Keratinocyte (primary cell): ENCODE measurements at regions not wholly inside any gene's neighbourhood (a gene's known extent, or its start where the extent isn't known, plus 50 kb on each side); places are given as distances from the start of the nearest gene placed in this dataset.

Experiments used
- DNase-seq: peaks from one replicate; pipeline ENCODE4 v3.0.0-alpha.2; 2011; ENCODE audit warnings: low read depth, missing footprints, low spot score
- FAIRE-seq: peaks from 2 replicates; lab custom pipeline; 2011; peaks lifted over from hg19 to GRCh38; lab: Jason Lieb, UNC
- H2AFZ ChIP-seq: 2 replicates; pipeline ENCODE4 v1.6.0; 2012; ENCODE audit warnings: low read length, control low read depth, inconsistent platforms; ENCODE audit not compliant: control insufficient read depth
- H3K27ac ChIP-seq: 2 replicates; pipeline ENCODE4 v1.5.1; 2011; ENCODE audit warnings: low read length; ENCODE audit not compliant: control insufficient read depth, insufficient read depth
- H3K27me3 ChIP-seq: 3 replicates; pipeline ENCODE4 v1.6.0; 2011; ENCODE audit warnings: low read length; ENCODE audit not compliant: control insufficient read depth, insufficient read depth; ENCODE audit errors: extremely low read depth
- H3K36me3 ChIP-seq, 2 experiments: 2 replicates in 1 of 2; 3 replicates in 1 of 2; pipeline ENCODE4 v1.5.1; 2011; ENCODE audit warnings: low read length in 2 of 2, mild to moderate bottlenecking in 1 of 2; ENCODE audit not compliant: control insufficient read depth in 2 of 2, insufficient read depth in 2 of 2; ENCODE audit errors: extremely low read depth in 1 of 2
- H3K4me1 ChIP-seq: 3 replicates; pipeline ENCODE4 v1.5.1; 2011; ENCODE audit warnings: low read length; ENCODE audit not compliant: control insufficient read depth, insufficient read depth; ENCODE audit errors: extremely low read depth
- H3K4me2 ChIP-seq: 3 replicates; pipeline ENCODE4 v1.6.0; 2011; ENCODE audit warnings: low read depth, low read length; ENCODE audit not compliant: control insufficient read depth, insufficient read depth; ENCODE audit errors: extremely low read depth
- H3K4me3 ChIP-seq, 3 experiments: fragments of 200-600 bp in 1 of 3; sonication (generic) in 1 of 3; 2 replicates in 2 of 3; 3 replicates in 1 of 3; pipeline ENCODE4 v1.5.1; 2011 to 2016; ENCODE audit warnings: low read length in 3 of 3, mild to moderate bottlenecking in 3 of 3, control low read depth in 2 of 3, inconsistent platforms in 1 of 3, low read depth in 1 of 3, mixed read lengths in 1 of 3, mixed run types in 1 of 3, moderate library complexity in 1 of 3; ENCODE audit not compliant: control insufficient read depth in 2 of 3, insufficient read depth in 2 of 3; ENCODE audit errors: extremely low read depth in 1 of 3
- H3K79me2 ChIP-seq: 2 replicates; pipeline ENCODE4 v1.6.0; 2012; ENCODE audit warnings: low read length; ENCODE audit not compliant: control insufficient read depth, insufficient read depth
- H3K9ac ChIP-seq: 3 replicates; pipeline ENCODE4 v1.6.0; 2011; ENCODE audit warnings: low read length; ENCODE audit not compliant: control insufficient read depth, insufficient read depth; ENCODE audit errors: extremely low read depth
- H3K9me1 ChIP-seq: 3 replicates; pipeline ENCODE4 v1.6.0; 2011; ENCODE audit warnings: low read length; ENCODE audit not compliant: control insufficient read depth, insufficient read depth; ENCODE audit errors: extremely low read depth
- H3K9me3 ChIP-seq: 2 replicates; pipeline ENCODE4 v1.5.1; 2012; ENCODE audit warnings: low read depth, low read length; ENCODE audit not compliant: control insufficient read depth
- H4K20me1 ChIP-seq: 3 replicates; pipeline ENCODE4 v1.6.0; 2011; ENCODE audit warnings: low read length; ENCODE audit not compliant: control insufficient read depth, insufficient read depth; ENCODE audit errors: extremely low read depth
- CTCF ChIP-seq, 3 experiments: IDR thresholded peaks in 1 of 3; conservative IDR thresholded peaks in 1 of 3; optimal IDR thresholded peaks in 1 of 3; 2 replicates in 2 of 3; 3 replicates in 1 of 3; pipeline versions ENCODE3 to v1.5.1; 2011; ENCODE audit warnings: low read length in 3 of 3, mild to moderate bottlenecking in 3 of 3, moderate library complexity in 2 of 3, control low read depth in 1 of 3, inconsistent platforms in 1 of 3; ENCODE audit not compliant: insufficient read depth in 2 of 3; ENCODE audit errors: extremely low read depth in 1 of 3
- EZH2 ChIP-seq: IDR thresholded peaks from one replicate; pipeline ENCODE4 v1.6.1; 2012; ENCODE audit warnings: inconsistent platforms, mild to moderate bottlenecking, low read length, moderate library complexity
- dilution Hi-C: fragments of 300-500 bp; cut with MboI; formaldehyde crosslinking; loops from one replicate; pipeline ENCODE4 v1.7.0; 2020; ENCODE audit warnings: low sequenced_read_pairs; ENCODE audit not compliant: extremely low pct_ligation_motif_present

GRCh38 chr11:27210531-27210930 is 152.5 kb downstream of the CCDC34 start:
- FAIRE-seq (no peak), DNase-seq (no peak)
- Histone ChIP-seq H3K9me3 (no peaks in the 10 kb centered on the region), H3K79me2 (no peaks in the 10 kb centered on the region), H3K4me3 (no peak overlapping the region), H3K36me3 (no peaks in the 10 kb centered on the region), H3K4me2 (no peak overlapping the region), H3K9me1 (no peaks in the 10 kb centered on the region), H3K4me1 (peaks cover 32% of the 10 kb centered on the region), H2AFZ (no peak overlapping the region), H4K20me1 (no peaks in the 10 kb centered on the region), H3K9ac (no peak overlapping the region), H3K27me3 (no peaks in the 10 kb centered on the region), H3K27ac (no peak overlapping the region)
- TF ChIP-seq CTCF (optimal IDR thresholded peaks at IDR 0.05 in 1 of 3, IDR thresholded peaks at IDR 0.05 in 1 of 3, conservative IDR thresholded peaks at IDR 0.05 in 1 of 3; ENCODE audit: extremely low read depth in 1 of 3, insufficient read depth in 2 of 3, low read length in 3 of 3), result no peak
- TF ChIP-seq EZH2, result no peak
- dilution Hi-C loops, result no loop called here

GRCh38 chr11:27209562-27210005 is 153.4 kb downstream of the CCDC34 start:
- H3K27me3 ChIP-seq, result no peaks in the 10 kb centered on the region
- H3K9ac ChIP-seq, result no peak overlapping the region
- dilution Hi-C loops, result no loop called here
- no peaks in the 10 kb centered on the region for H3K36me3 ChIP-seq
- no peaks in the 10 kb centered on the region for H3K79me2 ChIP-seq
- peak overlapping the region; percentile 58 for H3K27ac ChIP-seq
- no peaks in the 10 kb centered on the region for H3K9me3 ChIP-seq
- peaks cover 32% of the 10 kb centered on the region for H3K4me1 ChIP-seq
- TF ChIP-seq EZH2 (no peak), CTCF (optimal IDR thresholded peaks at IDR 0.05 in 1 of 3, IDR thresholded peaks at IDR 0.05 in 1 of 3, conservative IDR thresholded peaks at IDR 0.05 in 1 of 3; ENCODE audit: extremely low read depth in 1 of 3, insufficient read depth in 2 of 3, low read length in 3 of 3) (no peak)
- no peaks in the 10 kb centered on the region for H3K9me1 ChIP-seq
- FAIRE-seq (peak; percentile 94), DNase-seq (peak; percentile 90)
- H4K20me1 ChIP-seq, result no peaks in the 10 kb centered on the region
- H3K4me3 ChIP-seq, result no peak overlapping the region
- peak overlapping the region; percentile 31 for H3K4me2 ChIP-seq
- H2AFZ ChIP-seq, result no peak overlapping the region
